IMR-90 (cell line): ENCODE measurements at regions not wholly inside any gene's neighbourhood (a gene's known extent, or its start where the extent isn't known, plus 50 kb on each side); places are given as distances from the start of the nearest gene placed in this dataset.

Experiments
- CTCF ChIP-seq: conservative IDR thresholded peaks from 2 replicates; pipeline ENCODE4 v1.5.1; 2012; ENCODE audit warnings: mild to moderate bottlenecking, low read depth, low read length, improper control_type of control experiment
- POLR2A ChIP-seq: IDR thresholded peaks from 2 replicates; pipeline ENCODE4 v1.6.1; 2012; ENCODE audit warnings: mild to moderate bottlenecking, low read depth, low read length
- SMC3 ChIP-seq: fragments of 150-350 bp; IDR thresholded peaks from 2 replicates; pipeline ENCODE4 v1.6.1; 2016; ENCODE audit warnings: low read depth, mild to moderate bottlenecking, antibody characterized with exemption, low read length, moderate library complexity

- TF ChIP-seq CTCF = no peak
- TF ChIP-seq SMC3 = no peak
- no peak for TF ChIP-seq POLR2A
Observed at GRCh38 chr18:30595942-30596341, 446.6 kb downstream of the DSC3 start.
